ENCODE measurements at regions not wholly inside any gene's neighbourhood (a gene's known extent, or its start where the extent isn't known, plus 50 kb on each side); places are given as distances from the start of the nearest gene placed in this dataset.

GRCh38 chr4:126737899-126738526 is 894.7 kb upstream of the INTU start:
- CTCF ChIA-PET: no interaction called here
- TF ChIP-seq POLR2A (IDR thresholded peaks at IDR 0.05; ENCODE audit: low read depth, low read length): no peak
- TF ChIP-seq MYC (IDR thresholded peaks at IDR 0.05; ENCODE audit: low read depth, low read length): no peak
- TF ChIP-seq GATA2 (IDR thresholded peaks at IDR 0.05; ENCODE audit: insufficient read depth, insufficient read length, low read depth, low read length): no peak
- no peak for TF ChIP-seq EZH2 (IDR thresholded peaks at IDR 0.05; ENCODE audit: borderline replicate concordance, low read depth, low read length, severe bottlenecking)
- TF ChIP-seq CTCF (IDR thresholded peaks at IDR 0.05; ENCODE audit: extremely low read depth in 1 of 2, insufficient read depth in 1 of 2, low read depth in 1 of 2, low read length in 2 of 2): no peak
- no peak for TF ChIP-seq JUN (IDR thresholded peaks at IDR 0.05; ENCODE audit: borderline replicate concordance, insufficient read depth, insufficient read length, low read depth)
- TF ChIP-seq POLR2AphosphoS5 (IDR thresholded peaks at IDR 0.05; ENCODE audit: insufficient read depth, low read depth, low read length): no peak
- TF ChIP-seq FOS (IDR thresholded peaks at IDR 0.05; ENCODE audit: borderline replicate concordance, insufficient read depth, low read length): no peak
- TF ChIP-seq MAX (IDR thresholded peaks at IDR 0.05; ENCODE audit: insufficient read depth, insufficient read length): no peak
- H3K79me2 ChIP-seq (ENCODE audit: control insufficient read depth, insufficient read depth, low read length): no peaks in the 10 kb centered on the region
- H3K27ac ChIP-seq (ENCODE audit: insufficient read depth, low read depth, low read length): no peak overlapping the region
- no peak for FAIRE-seq
- H3K27me3 ChIP-seq (ENCODE audit: control insufficient read depth in 2 of 2, insufficient read depth in 2 of 2, low read length in 2 of 2): no peaks in the 10 kb centered on the region
- POLR2A ChIA-PET: no interaction called here
- BruUV-seq (replicated peaks): no TSS peak
- H3K9me3 ChIP-seq (replicated peaks; ENCODE audit: control insufficient read depth, insufficient read depth, low read length): no peaks in the 10 kb centered on the region
- peak; percentile 41 for DNase-seq (ENCODE audit: low read depth, low spot score)
- no peak overlapping the region for H3K4me3 ChIP-seq (replicated peaks in 1 of 3; ENCODE audit: insufficient read depth in 1 of 3, low read depth in 1 of 3, low read length in 3 of 3)
- H4K20me1 ChIP-seq (replicated peaks; ENCODE audit: control insufficient read depth, extremely low read depth, insufficient read depth, low read length): no peaks in the 10 kb centered on the region
- dilution Hi-C loops (cut with MboI; ENCODE audit: extremely low pct_ligation_motif_present, low sequenced_read_pairs): no loop called here
- H3K4me1 ChIP-seq (ENCODE audit: control insufficient read depth, extremely low read depth, insufficient read depth, low read length): no peaks in the 10 kb centered on the region
- H3K9ac ChIP-seq (replicated peaks; ENCODE audit: extremely low read depth, insufficient read depth, low read length): no peak overlapping the region
- H3K4me2 ChIP-seq (ENCODE audit: insufficient read depth, low read length): no peak overlapping the region
- H3K36me3 ChIP-seq (ENCODE audit: control insufficient read depth in 2 of 2, extremely low read depth in 1 of 2, insufficient read depth in 2 of 2, low read length in 2 of 2): no peaks in the 10 kb centered on the region
- intact Hi-C loops (cut with micrococcal nuclease): no loop called here
- H2AFZ ChIP-seq (ENCODE audit: low read depth, low read length): no peak overlapping the region
- no peaks in the 10 kb centered on the region for H3K9me1 ChIP-seq (replicated peaks; ENCODE audit: control insufficient read depth, extremely low read depth, insufficient read depth, low read length)
